ENCODE measurements at regions not wholly inside any gene's neighbourhood (a gene's known extent, or its start where the extent isn't known, plus 50 kb on each side); places are given as distances from the start of the nearest gene placed in this dataset.

- Histone ChIP-seq H3K4me3 (ENCODE audit: low read depth in 1 of 2, low read length in 2 of 2) (no peak overlapping the region), H3K4me2 (ENCODE audit: insufficient read depth, low read length) (no peak overlapping the region), H3K36me3 (ENCODE audit: insufficient read depth, low read length) (no peaks in the 10 kb centered on the region), H3K4me1 (ENCODE audit: insufficient read depth, low read length) (no peaks in the 10 kb centered on the region), H3K27me3 (ENCODE audit: insufficient read depth, low read length, poor library complexity) (no peaks in the 10 kb centered on the region), H3K27ac (ENCODE audit: low read length) (no peak overlapping the region), H3K79me2 (ENCODE audit: insufficient read depth, low read length) (no peaks in the 10 kb centered on the region), H2AFZ (ENCODE audit: low read depth, low read length) (no peak overlapping the region), H3K9ac (ENCODE audit: low read depth, low read length) (no peak overlapping the region), H3K9me3 (ENCODE audit: insufficient read depth, low read length, severe bottlenecking) (no peaks in the 10 kb centered on the region), H4K20me1 (ENCODE audit: insufficient read depth, low read length) (no peaks in the 10 kb centered on the region)
- DNase-seq (no peak), ATAC-seq (ENCODE audit: insufficient read depth, low read depth) (no peak)
- no peak for TF ChIP-seq EZH2 (IDR thresholded peaks at IDR 0.05; ENCODE audit: borderline replicate concordance, low read depth, low read length, severe bottlenecking)
- TF ChIP-seq, protein P1, sequence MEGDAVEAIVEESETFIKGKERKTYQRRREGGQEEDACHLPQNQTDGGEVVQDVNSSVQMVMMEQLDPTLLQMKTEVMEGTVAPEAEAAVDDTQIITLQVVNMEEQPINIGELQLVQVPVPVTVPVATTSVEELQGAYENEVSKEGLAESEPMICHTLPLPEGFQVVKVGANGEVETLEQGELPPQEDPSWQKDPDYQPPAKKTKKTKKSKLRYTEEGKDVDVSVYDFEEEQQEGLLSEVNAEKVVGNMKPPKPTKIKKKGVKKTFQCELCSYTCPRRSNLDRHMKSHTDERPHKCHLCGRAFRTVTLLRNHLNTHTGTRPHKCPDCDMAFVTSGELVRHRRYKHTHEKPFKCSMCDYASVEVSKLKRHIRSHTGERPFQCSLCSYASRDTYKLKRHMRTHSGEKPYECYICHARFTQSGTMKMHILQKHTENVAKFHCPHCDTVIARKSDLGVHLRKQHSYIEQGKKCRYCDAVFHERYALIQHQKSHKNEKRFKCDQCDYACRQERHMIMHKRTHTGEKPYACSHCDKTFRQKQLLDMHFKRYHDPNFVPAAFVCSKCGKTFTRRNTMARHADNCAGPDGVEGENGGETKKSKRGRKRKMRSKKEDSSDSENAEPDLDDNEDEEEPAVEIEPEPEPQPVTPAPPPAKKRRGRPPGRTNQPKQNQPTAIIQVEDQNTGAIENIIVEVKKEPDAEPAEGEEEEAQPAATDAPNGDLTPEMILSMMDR (IDR thresholded peaks at IDR 0.05; ENCODE audit: borderline replicate concordance, extremely low read depth, low read length, poor library complexity, severe bottlenecking), result no peak
Observed at GRCh38 chrX:9330249-9330982, 134.4 kb upstream of the TBL1X start.

- Histone ChIP-seq H3K4me3 (ENCODE audit: low read depth in 1 of 2, low read length in 2 of 2) (no peak overlapping the region), H3K79me2 (ENCODE audit: insufficient read depth, low read length) (no peaks in the 10 kb centered on the region), H3K36me3 (ENCODE audit: insufficient read depth, low read length) (no peaks in the 10 kb centered on the region), H3K27ac (ENCODE audit: low read length) (no peak overlapping the region), H3K4me1 (ENCODE audit: insufficient read depth, low read length) (no peaks in the 10 kb centered on the region), H3K27me3 (ENCODE audit: insufficient read depth, low read length, poor library complexity) (no peaks in the 10 kb centered on the region), H3K9me3 (ENCODE audit: insufficient read depth, low read length, severe bottlenecking) (no peaks in the 10 kb centered on the region), H4K20me1 (ENCODE audit: insufficient read depth, low read length) (no peaks in the 10 kb centered on the region), H3K4me2 (ENCODE audit: insufficient read depth, low read length) (no peak overlapping the region), H2AFZ (ENCODE audit: low read depth, low read length) (no peak overlapping the region), H3K9ac (ENCODE audit: low read depth, low read length) (no peak overlapping the region)
- ATAC-seq (ENCODE audit: insufficient read depth, low read depth) (no peak), DNase-seq (no peak)
- no peak for TF ChIP-seq EZH2 (IDR thresholded peaks at IDR 0.05; ENCODE audit: borderline replicate concordance, low read depth, low read length, severe bottlenecking)
- TF ChIP-seq, protein P1 (IDR thresholded peaks at IDR 0.05; ENCODE audit: borderline replicate concordance, extremely low read depth, low read length, poor library complexity, severe bottlenecking), result no peak
Observed at GRCh38 chrX:9333873-9334560, 130.8 kb upstream of the TBL1X start.

DNA sequence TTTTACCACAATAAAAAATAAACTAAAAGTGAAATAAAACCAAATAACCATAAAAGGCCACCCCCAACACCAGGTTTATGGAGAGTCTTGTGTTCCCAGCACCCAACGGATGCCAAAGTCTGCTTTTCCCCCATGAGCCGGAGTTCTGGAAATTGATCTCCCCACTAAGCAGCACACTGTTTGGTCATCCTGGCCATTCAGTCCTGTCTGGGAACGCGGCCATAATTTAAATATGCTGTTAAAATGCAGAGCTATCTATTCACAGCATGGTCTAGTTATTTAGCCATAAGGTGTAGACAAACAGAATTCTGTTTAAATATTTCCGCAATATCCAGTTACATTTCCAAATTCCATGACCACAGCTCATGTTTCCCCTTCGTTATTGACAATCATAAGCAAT is 129.6 kb upstream of the TBL1X start:
- Histone ChIP-seq H2AFZ (ENCODE audit: low read depth, low read length) (no peak overlapping the region), H3K79me2 (ENCODE audit: insufficient read depth, low read length) (no peaks in the 10 kb centered on the region), H3K9me3 (ENCODE audit: insufficient read depth, low read length, severe bottlenecking) (no peaks in the 10 kb centered on the region), H3K4me3 (ENCODE audit: low read depth in 1 of 2, low read length in 2 of 2) (no peak overlapping the region), H3K9ac (ENCODE audit: low read depth, low read length) (no peak overlapping the region), H3K4me2 (ENCODE audit: insufficient read depth, low read length) (no peak overlapping the region), H4K20me1 (ENCODE audit: insufficient read depth, low read length) (no peaks in the 10 kb centered on the region), H3K4me1 (ENCODE audit: insufficient read depth, low read length) (peaks cover 8% of the 10 kb centered on the region), H3K27ac (ENCODE audit: low read length) (no peak overlapping the region), H3K27me3 (ENCODE audit: insufficient read depth, low read length, poor library complexity) (no peaks in the 10 kb centered on the region), H3K36me3 (ENCODE audit: insufficient read depth, low read length) (no peaks in the 10 kb centered on the region)
- no peak for TF ChIP-seq EZH2 (IDR thresholded peaks at IDR 0.05; ENCODE audit: borderline replicate concordance, low read depth, low read length, severe bottlenecking)
- TF ChIP-seq, protein P1 (IDR thresholded peaks at IDR 0.05; ENCODE audit: borderline replicate concordance, extremely low read depth, low read length, poor library complexity, severe bottlenecking), result no peak
- no peak for ATAC-seq (ENCODE audit: insufficient read depth, low read depth)
- DNase-seq, result no peak
